ENCODE measurements at regions not wholly inside any gene's neighbourhood (a gene's known extent, or its start where the extent isn't known, plus 50 kb on each side); places are given as distances from the start of the nearest gene placed in this dataset.

GRCh38 chr15:94709319-94709718 is 478.0 kb downstream of the MCTP2 start:
- DNase-seq (ENCODE audit: low spot score) (no peak), ATAC-seq (no peak)
- CTCF ChIA-PET, result no interaction called here
- Mint-ChIP-seq H3K27me3 (ENCODE audit: low read depth) (no peaks in the 10 kb centered on the region; the same call in 1 of the 2 replicates), H3K27ac (no peak overlapping the region), H3K9me3 (peaks cover 9% of the 10 kb centered on the region), H3K4me1 (no peaks in the 10 kb centered on the region), H3K36me3 (peaks cover 6% of the 10 kb centered on the region; the same call in 1 of the 2 replicates), H3K4me3 (no peak overlapping the region)
- no peak for TF ChIP-seq PREB (CRISPR knock-in tag; IDR thresholded peaks at IDR 0.05; ENCODE audit: borderline replicate concordance)
- TF ChIP-seq ZNF121 (CRISPR knock-in tag; IDR thresholded peaks at IDR 0.05), result no peak
- TF ChIP-seq OVOL2 (CRISPR knock-in tag; IDR thresholded peaks at IDR 0.05; ENCODE audit: borderline replicate concordance), result no peak
- POLR2A ChIA-PET, result no interaction called here

GRCh38 chr15:94722024-94722636 is 490.8 kb downstream of the MCTP2 start:
- TF ChIP-seq MYBL2 (CRISPR knock-in tag; IDR thresholded peaks at IDR 0.05), result no peak
- 0 out of 2 replicates have a peak, but pooled peaks have one; percentile 17 for TF ChIP-seq ZNF317 (CRISPR knock-in tag; IDR thresholded peaks at IDR 0.05; ENCODE audit: borderline replicate concordance, low read depth)
- ATAC-seq, result peak; percentile 98
- CTCF ChIA-PET, result interaction anchor here (1.2 kb wide), 1 partner anchor 108 kb away, joined by 3 read pairs; no protein-coding TSS in a partner anchor
- Mint-ChIP-seq H3K27me3 (ENCODE audit: low read depth) (no peaks in the 10 kb centered on the region), H3K4me3 (no peak overlapping the region), H3K4me1 (peaks cover 15% of the 10 kb centered on the region), H3K9me3 (peaks cover 7% of the 10 kb centered on the region; the same call in 1 of the 2 replicates), H3K27ac (no peak overlapping the region), H3K36me3 (no peaks in the 10 kb centered on the region)
- DNase-seq (ENCODE audit: low spot score), result no peak
- POLR2A ChIA-PET, result interaction anchor here (0.5 kb wide), 1 partner anchor 566 kb away, joined by 5 read pairs; no protein-coding TSS in a partner anchor

- TF ChIP-seq CREM (CRISPR knock-in tag; IDR thresholded peaks at IDR 0.05), result no peak
- no peak for TF ChIP-seq GABPB1 (CRISPR knock-in tag; IDR thresholded peaks at IDR 0.05)
- TF ChIP-seq AR (CRISPR knock-in tag; IDR thresholded peaks at IDR 0.05), result no peak
- no peak for TF ChIP-seq ELF4 (CRISPR knock-in tag; IDR thresholded peaks at IDR 0.05; ENCODE audit: low read depth)
- TF ChIP-seq USF1 (CRISPR knock-in tag; IDR thresholded peaks at IDR 0.05), result no peak
- no peak for TF ChIP-seq MXD4 (CRISPR knock-in tag; IDR thresholded peaks at IDR 0.05; ENCODE audit: borderline replicate concordance)
- no peak for TF ChIP-seq SP1 (CRISPR knock-in tag; conservative IDR thresholded peaks at IDR 0.05)
- TF ChIP-seq MYBL2 (CRISPR knock-in tag; IDR thresholded peaks at IDR 0.05), result no peak
- no peak for TF ChIP-seq ZNF512 (CRISPR knock-in tag; IDR thresholded peaks at IDR 0.05; ENCODE audit: borderline replicate concordance)
- TF ChIP-seq SOX15 (CRISPR knock-in tag; IDR thresholded peaks at IDR 0.05), result no peak
- peaks cover 7% of the 10 kb centered on the region; the same call in 1 of the 2 replicates for H3K9me3 Mint-ChIP-seq
- no peaks in the 10 kb centered on the region for H3K36me3 Mint-ChIP-seq
- no peak for DNase-seq (ENCODE audit: low spot score)
- CTCF ChIA-PET, result no interaction called here
- peaks cover 11% of the 10 kb centered on the region for H3K4me1 Mint-ChIP-seq
- no peaks in the 10 kb centered on the region for H3K27me3 Mint-ChIP-seq (ENCODE audit: low read depth)
- ATAC-seq, result no peak
- POLR2A ChIA-PET, result interaction anchor here (0.7 kb wide), 1 partner anchor 20 kb away, joined by 3 read pairs; no protein-coding TSS in a partner anchor
- no peak overlapping the region for H3K4me3 Mint-ChIP-seq
- H3K27ac Mint-ChIP-seq, result no peak overlapping the region
These were observed 492.4 kb downstream of the MCTP2 start for GRCh38 chr15:94723801-94724200.
